PC-9 (cell line): ENCODE measurements at regions not wholly inside any gene's neighbourhood (a gene's known extent, or its start where the extent isn't known, plus 50 kb on each side); places are given as distances from the start of the nearest gene placed in this dataset.

ENCODE experiments used
- BruUV-seq: library from RNA; stranded (reverse); fragments of 400-500 nt; replicated peaks from 2 replicates; lab custom pipeline; 2021; lab: Mats Ljungman, UMichigan
- CTCF ChIA-PET: fragments of 300-600 bp; sonication (Branson Sonifier 250); formaldehyde crosslinking; loops from one replicate; lab custom pipeline; 2022; ENCODE audit warnings: antibody characterized with exemption; lab: Charles Lee
- POLR2A ChIA-PET: fragments of 300-600 bp; sonication (Branson Sonifier 250); formaldehyde crosslinking; loops from one replicate; lab custom pipeline; 2022; ENCODE audit warnings: antibody characterized with exemption; ENCODE audit not compliant: unreplicated experiment; lab: Charles Lee
- DNase-seq, 2 experiments: peaks; one replicate each; pipeline versions ENCODE4 v3.0.0 to v3.0.0-alpha.2; 2015 to 2022; ENCODE audit warnings: mixed read lengths in 1 of 2
- H2AFZ ChIP-seq: fragments of 200-600 bp; sonication (generic); 2 replicates; pipeline ENCODE4 v1.8.1; 2017; ENCODE audit warnings: antibody characterized with exemption
- H3F3A ChIP-seq: fragments of 200-600 bp; sonication (generic); 2 replicates; pipeline ENCODE4 v1.8.1; 2017; ENCODE audit warnings: antibody characterized with exemption, mild to moderate bottlenecking, low read depth; ENCODE audit not compliant: insufficient read depth
- H3K27ac ChIP-seq: fragments of 200-600 bp; sonication (generic); 2 replicates; pipeline ENCODE4 v1.6.1; 2016; ENCODE audit warnings: mixed run types
- H3K27me3 ChIP-seq: fragments of 200-600 bp; sonication (generic); 2 replicates; pipeline ENCODE4 v1.6.1; 2016; ENCODE audit warnings: low read depth, mixed run types; ENCODE audit not compliant: insufficient read depth
- H3K36me3 ChIP-seq: fragments of 200-600 bp; sonication (generic); 2 replicates; pipeline ENCODE4 v1.6.1; 2016; ENCODE audit warnings: low read depth, mixed run types
- H3K4me1 ChIP-seq: fragments of 200-600 bp; sonication (generic); replicated peaks from 2 replicates; pipeline ENCODE4 v1.6.1; 2016; ENCODE audit warnings: mixed run types; ENCODE audit not compliant: insufficient read depth
- H3K4me2 ChIP-seq: fragments of 200-600 bp; sonication (generic); 2 replicates; pipeline ENCODE4 v1.6.1; 2017; ENCODE audit warnings: mixed run types
- H3K4me3 ChIP-seq: fragments of 200-600 bp; sonication (generic); 2 replicates; pipeline ENCODE4 v1.6.1; 2016; ENCODE audit warnings: mixed run types
- H3K79me2 ChIP-seq: fragments of 200-600 bp; sonication (generic); 2 replicates; pipeline ENCODE4 v1.6.1; 2017; ENCODE audit warnings: low read depth, mixed run types
- H3K9me2 ChIP-seq: fragments of 200-600 bp; sonication (generic); 2 replicates; pipeline ENCODE4 v1.8.1; 2017; ENCODE audit warnings: mild to moderate bottlenecking; ENCODE audit not compliant: insufficient read depth
- H3K9me3 ChIP-seq: fragments of 200-600 bp; sonication (generic); 2 replicates; pipeline ENCODE4 v1.8.1; 2016; ENCODE audit warnings: low read depth; ENCODE audit not compliant: insufficient read depth
- H4K20me1 ChIP-seq: fragments of 200-600 bp; sonication (generic); 2 replicates; pipeline ENCODE4 v1.8.1; 2017; ENCODE audit not compliant: insufficient read depth
- CTCF ChIP-seq: fragments of 200-600 bp; sonication (generic); conservative IDR thresholded peaks from 2 replicates; pipeline ENCODE4 v1.6.1; 2017; ENCODE audit warnings: mixed run types, antibody characterized with exemption, mild to moderate bottlenecking, moderate library complexity
- EZH2 ChIP-seq: fragments of 200-600 bp; sonication (generic); IDR thresholded peaks from 2 replicates; pipeline ENCODE4 v1.8.0; 2017; ENCODE audit warnings: antibody characterized with exemption, low read depth
- intact Hi-C: fragments of 100-400 bp; cut with micrococcal nuclease; formaldehyde crosslinking; loops from one replicate; pipeline ENCODE4 v1.10.0; 2022; ENCODE audit not compliant: unreplicated experiment

GRCh38 chr18:52219102-52219501, 120.9 kb upstream of the DCC start:
- no peak overlapping the region for H3K4me3 ChIP-seq
- H3K4me1 ChIP-seq = no peaks in the 10 kb centered on the region
- H3K9me2 ChIP-seq = no peaks in the 10 kb centered on the region; the same call in 1 of the 2 replicates
- TF ChIP-seq CTCF = no peak
- no peak for TF ChIP-seq EZH2
- no peaks in the 10 kb centered on the region for H3K27me3 ChIP-seq
- CTCF ChIA-PET = no interaction called here
- no peaks in the 10 kb centered on the region; the same call in 1 of the 2 replicates for H3K9me3 ChIP-seq
- intact Hi-C loops = no loop called here
- H3K27ac ChIP-seq = no peak overlapping the region
- no peaks in the 10 kb centered on the region for H3F3A ChIP-seq
- no peaks in the 10 kb centered on the region for H3K79me2 ChIP-seq
- POLR2A ChIA-PET = no interaction called here
- no peak overlapping the region for H2AFZ ChIP-seq
- no peak for DNase-seq
- H3K36me3 ChIP-seq = no peaks in the 10 kb centered on the region
- H3K4me2 ChIP-seq = no peak overlapping the region
- no TSS peak for BruUV-seq
- H4K20me1 ChIP-seq = no peaks in the 10 kb centered on the region

- Histone ChIP-seq H3K79me2 (no peaks in the 10 kb centered on the region), H3K27me3 (no peaks in the 10 kb centered on the region), H3K4me1 (no peaks in the 10 kb centered on the region), H3K27ac (no peak overlapping the region), H3K36me3 (no peaks in the 10 kb centered on the region), H3K9me3 (no peaks in the 10 kb centered on the region; the same call in 1 of the 2 replicates), H3K9me2 (no peaks in the 10 kb centered on the region), H3K4me3 (no peak overlapping the region), H3F3A (no peaks in the 10 kb centered on the region), H3K4me2 (no peak overlapping the region), H2AFZ (no peak overlapping the region), H4K20me1 (no peaks in the 10 kb centered on the region)
- DNase-seq = no peak
- ChIA-PET CTCF (no interaction called here), POLR2A (no interaction called here)
- BruUV-seq = no TSS peak
- intact Hi-C loops = no loop called here
- TF ChIP-seq CTCF (no peak), EZH2 (no peak)
Measured at GRCh38 chr18:52220062-52220591, 119.9 kb upstream of the DCC start.

GRCh38 chr18:52222211-52222610, 117.8 kb upstream of the DCC start:
- Histone ChIP-seq H4K20me1 (no peaks in the 10 kb centered on the region), H3K36me3 (no peaks in the 10 kb centered on the region), H3K79me2 (no peaks in the 10 kb centered on the region), H3K27me3 (no peaks in the 10 kb centered on the region), H3K4me1 (no peaks in the 10 kb centered on the region), H3F3A (no peaks in the 10 kb centered on the region), H3K9me3 (no peaks in the 10 kb centered on the region; the same call in 1 of the 2 replicates), H3K27ac (no peak overlapping the region), H3K4me3 (no peak overlapping the region), H3K4me2 (no peak overlapping the region), H3K9me2 (no peaks in the 10 kb centered on the region), H2AFZ (no peak overlapping the region)
- DNase-seq = no peak
- no peak for TF ChIP-seq CTCF
- no peak for TF ChIP-seq EZH2
- BruUV-seq = no TSS peak
- POLR2A ChIA-PET = no interaction called here
- intact Hi-C loops = no loop called here
- CTCF ChIA-PET = no interaction called here
